Prostate gland (tissue), 2 donors: ENCODE measurements at regions not wholly inside any gene's neighbourhood (a gene's known extent, or its start where the extent isn't known, plus 50 kb on each side); places are given as distances from the start of the nearest gene placed in this dataset.

Experiments
- DNase-seq: peaks from one replicate; pipeline ENCODE4 v3.0.0-alpha.2; 2019; ENCODE audit warnings: low spot score
- H3K27ac ChIP-seq, 2 donors: fragments of 200-600 bp; sonication (generic); 2 replicates each; pipeline ENCODE4 v1.5.1; 2017 to 2019
- H3K27me3 ChIP-seq: fragments of 200-600 bp; sonication (generic); replicated peaks from 2 replicates; pipeline ENCODE4 v1.5.1; 2019; ENCODE audit not compliant: insufficient read depth
- H3K36me3 ChIP-seq, 2 donors: fragments of 200-600 bp; sonication (generic); 1 replicate in 1 of 2; 2 replicates in 1 of 2; pipeline versions ENCODE4 v1.5.1 to v1.8.1; 2017 to 2019
- H3K4me1 ChIP-seq: fragments of 200-600 bp; sonication (generic); replicated peaks from 2 replicates; pipeline ENCODE4 v1.5.1; 2019
- H3K4me3 ChIP-seq, 2 donors: fragments of 200-600 bp; sonication (generic); 2 replicates each; pipeline ENCODE4 v1.5.1; 2017 to 2019
- H3K9me3 ChIP-seq: fragments of 200-600 bp; sonication (generic); 2 replicates; pipeline ENCODE4 v1.5.1; 2017
- POLR2A ChIP-seq: fragments of 450-650 bp; IDR thresholded peaks from one replicate; pipeline ENCODE4 v1.6.1; 2016; ENCODE audit warnings: antibody characterized with exemption, mild to moderate bottlenecking
- POLR2AphosphoS5 ChIP-seq: sonication (generic); formaldehyde crosslinking; IDR thresholded peaks from one replicate; pipeline ENCODE4 v1.6.1; 2017; ENCODE audit warnings: antibody characterized with exemption
- WGBS: methylation state at CpG from one replicate; pipeline ENCODE4 v1.1.5; 2018; 5-methylcytosine and 5-hydroxymethylcytosine counted together
- intact Hi-C: fragments of 100-400 bp; cut with DNase I; formaldehyde crosslinking; loops from one replicate; pipeline ENCODE4 v1.14.2; 2022
- TF ChIP-seq, protein P1 (sequence below), 4 experiments: fragments of 200-600 bp in 2 of 4; fragments of 450-650 bp in 2 of 4; sonication (generic) in 2 of 4; IDR thresholded peaks; 1 replicate in 3 of 4; 2 replicates in 1 of 4; pipeline ENCODE4 v1.5.1; 2016 to 2019; ENCODE audit warnings: antibody characterized with exemption in 4 of 4, mild to moderate bottlenecking in 2 of 4, moderate library complexity in 2 of 4

DNA sequence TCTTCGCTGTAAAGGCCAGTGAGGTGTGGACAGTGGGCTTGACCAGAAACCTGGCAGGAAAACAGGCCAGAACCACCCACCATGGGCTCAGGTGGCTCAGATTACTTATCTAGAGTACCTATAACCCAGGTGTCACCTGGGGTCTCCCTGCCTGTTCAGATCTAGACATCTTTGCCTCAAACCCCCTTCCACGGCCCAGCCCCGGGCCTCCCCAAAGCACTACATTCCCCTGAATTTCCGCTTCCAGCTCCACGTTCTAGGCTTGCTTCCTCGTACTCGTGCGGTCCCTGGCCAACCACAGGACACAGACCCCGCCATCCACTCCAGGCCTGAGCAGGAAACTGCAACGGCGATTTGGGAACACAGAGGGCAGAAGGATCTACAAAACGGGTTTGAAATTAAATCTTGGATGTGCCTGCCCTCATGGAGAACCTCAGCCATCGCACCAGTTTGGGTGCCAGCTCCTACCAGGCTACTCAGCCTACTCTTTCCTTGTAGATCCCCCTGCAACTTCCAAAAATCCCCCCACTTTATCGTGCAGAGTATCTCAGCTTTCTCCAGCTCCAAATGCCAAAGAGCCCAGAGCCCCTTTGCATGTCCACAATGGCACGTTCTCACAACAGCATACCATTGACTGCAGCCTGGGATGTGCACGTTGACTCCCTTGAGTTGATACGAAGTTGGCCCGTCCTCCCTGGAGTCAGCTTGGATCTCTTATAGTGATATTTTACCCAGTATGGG lies 62.7 kb upstream of the CACUL1 start:
- no peak for DNase-seq
- 89% methylated on average over 18 of the region's 18 CpGs for WGBS

DNA sequence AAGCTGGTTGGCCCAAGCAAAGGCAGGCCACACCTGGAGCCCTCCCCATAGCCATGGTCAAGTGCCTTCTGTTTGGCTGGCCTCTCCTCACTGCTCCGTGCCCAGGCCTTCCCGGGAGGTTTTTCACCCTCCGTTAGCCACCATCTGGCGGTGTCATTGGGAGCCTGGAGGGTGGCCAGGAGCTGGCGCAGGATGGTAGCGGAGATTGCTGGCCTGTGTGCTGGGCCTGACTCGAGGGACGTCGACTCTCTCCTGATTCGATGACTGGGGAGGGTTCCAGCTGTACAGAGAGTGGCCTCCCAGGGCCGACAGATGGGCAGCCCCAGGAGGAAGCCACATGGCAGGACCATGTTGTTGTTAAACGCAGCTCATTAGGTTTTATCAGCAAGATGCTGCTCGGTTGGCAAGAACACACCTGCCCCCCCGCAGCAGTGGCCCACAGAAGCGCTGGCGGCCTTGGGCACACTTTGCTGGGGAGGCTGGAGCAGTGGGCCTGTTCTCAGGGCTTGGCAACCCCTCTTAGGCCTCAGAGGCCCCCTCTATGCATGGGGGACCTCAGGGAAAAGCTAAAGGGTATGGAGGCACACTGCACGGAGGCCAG lies 64.0 kb upstream of the CACUL1 start:
- Histone ChIP-seq H3K27me3 (no peaks in the 10 kb centered on the region), H3K27ac (no peak overlapping the region), H3K9me3 (no peaks in the 10 kb centered on the region), H3K4me3 (no peak overlapping the region), H3K4me1 (no peaks in the 10 kb centered on the region), H3K36me3 (no peaks in the 10 kb centered on the region)
- no peak for DNase-seq
- intact Hi-C loops, result no loop called here
- 74% methylated on average over 13 of the region's 17 CpGs for WGBS
- TF ChIP-seq, protein P1, sequence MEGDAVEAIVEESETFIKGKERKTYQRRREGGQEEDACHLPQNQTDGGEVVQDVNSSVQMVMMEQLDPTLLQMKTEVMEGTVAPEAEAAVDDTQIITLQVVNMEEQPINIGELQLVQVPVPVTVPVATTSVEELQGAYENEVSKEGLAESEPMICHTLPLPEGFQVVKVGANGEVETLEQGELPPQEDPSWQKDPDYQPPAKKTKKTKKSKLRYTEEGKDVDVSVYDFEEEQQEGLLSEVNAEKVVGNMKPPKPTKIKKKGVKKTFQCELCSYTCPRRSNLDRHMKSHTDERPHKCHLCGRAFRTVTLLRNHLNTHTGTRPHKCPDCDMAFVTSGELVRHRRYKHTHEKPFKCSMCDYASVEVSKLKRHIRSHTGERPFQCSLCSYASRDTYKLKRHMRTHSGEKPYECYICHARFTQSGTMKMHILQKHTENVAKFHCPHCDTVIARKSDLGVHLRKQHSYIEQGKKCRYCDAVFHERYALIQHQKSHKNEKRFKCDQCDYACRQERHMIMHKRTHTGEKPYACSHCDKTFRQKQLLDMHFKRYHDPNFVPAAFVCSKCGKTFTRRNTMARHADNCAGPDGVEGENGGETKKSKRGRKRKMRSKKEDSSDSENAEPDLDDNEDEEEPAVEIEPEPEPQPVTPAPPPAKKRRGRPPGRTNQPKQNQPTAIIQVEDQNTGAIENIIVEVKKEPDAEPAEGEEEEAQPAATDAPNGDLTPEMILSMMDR (IDR thresholded peaks at IDR 0.05), result no peak
- TF ChIP-seq POLR2A (no peak), POLR2AphosphoS5 (no peak)

More for the DNA sequence above, 62.7 kb upstream of the CACUL1 start:
- H3K27me3 ChIP-seq, result no peaks in the 10 kb centered on the region
- intact Hi-C loops, result no loop called here
- no peaks in the 10 kb centered on the region for H3K36me3 ChIP-seq
- no peaks in the 10 kb centered on the region for H3K9me3 ChIP-seq
- no peak overlapping the region for H3K27ac ChIP-seq
- no peaks in the 10 kb centered on the region for H3K4me1 ChIP-seq
- no peak overlapping the region for H3K4me3 ChIP-seq
- TF ChIP-seq, protein P1 (IDR thresholded peaks at IDR 0.05), result no peak
- TF ChIP-seq POLR2A (no peak), POLR2AphosphoS5 (no peak)

DNA sequence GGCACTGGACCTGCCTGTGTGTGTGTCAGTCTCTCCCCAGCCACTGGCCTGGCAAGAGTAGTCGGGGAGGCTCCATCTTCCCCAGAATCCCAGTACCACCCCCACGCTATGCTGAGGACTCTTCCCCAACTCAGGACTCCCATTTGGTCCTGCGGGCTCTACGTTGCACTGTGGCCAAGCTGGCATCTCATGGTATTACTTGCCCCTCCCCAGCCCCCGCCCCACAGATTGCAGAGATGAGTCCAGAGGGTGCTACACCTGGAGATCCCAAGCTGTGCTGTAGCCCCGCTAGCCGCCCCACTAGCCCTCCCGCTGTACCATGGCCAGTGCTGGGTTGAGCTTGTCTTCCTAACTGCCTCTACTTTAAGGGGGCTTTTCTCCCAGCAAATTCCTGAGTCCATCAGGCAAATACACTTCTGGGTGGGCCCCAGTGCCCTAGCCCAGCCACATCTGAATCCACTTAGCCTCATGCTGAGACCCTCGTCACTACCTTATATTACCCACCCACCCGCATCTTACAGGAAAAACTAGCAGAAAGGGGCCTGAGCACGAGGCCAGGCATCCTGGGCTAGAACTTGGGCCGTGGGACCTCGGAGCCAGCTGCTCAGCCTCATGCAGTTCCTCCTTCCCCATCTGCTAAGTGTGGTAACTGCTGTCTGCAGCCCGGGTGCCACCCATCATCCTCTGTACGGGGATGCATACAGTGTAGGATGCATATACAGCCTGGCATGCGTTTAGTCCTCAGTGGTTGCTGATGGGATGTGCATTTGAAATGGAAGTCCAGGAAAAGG lies 65.8 kb upstream of the CACUL1 start:
- Histone ChIP-seq H3K27ac (no peak overlapping the region), H3K27me3 (no peaks in the 10 kb centered on the region), H3K36me3 (no peaks in the 10 kb centered on the region), H3K4me1 (no peaks in the 10 kb centered on the region), H3K9me3 (no peaks in the 10 kb centered on the region), H3K4me3 (no peak overlapping the region)
- DNase-seq, result no peak
- intact Hi-C loops, result no loop called here
- TF ChIP-seq POLR2AphosphoS5, result no peak
- WGBS, result 84% methylated on average over 16 of the region's 16 CpGs

DNA sequence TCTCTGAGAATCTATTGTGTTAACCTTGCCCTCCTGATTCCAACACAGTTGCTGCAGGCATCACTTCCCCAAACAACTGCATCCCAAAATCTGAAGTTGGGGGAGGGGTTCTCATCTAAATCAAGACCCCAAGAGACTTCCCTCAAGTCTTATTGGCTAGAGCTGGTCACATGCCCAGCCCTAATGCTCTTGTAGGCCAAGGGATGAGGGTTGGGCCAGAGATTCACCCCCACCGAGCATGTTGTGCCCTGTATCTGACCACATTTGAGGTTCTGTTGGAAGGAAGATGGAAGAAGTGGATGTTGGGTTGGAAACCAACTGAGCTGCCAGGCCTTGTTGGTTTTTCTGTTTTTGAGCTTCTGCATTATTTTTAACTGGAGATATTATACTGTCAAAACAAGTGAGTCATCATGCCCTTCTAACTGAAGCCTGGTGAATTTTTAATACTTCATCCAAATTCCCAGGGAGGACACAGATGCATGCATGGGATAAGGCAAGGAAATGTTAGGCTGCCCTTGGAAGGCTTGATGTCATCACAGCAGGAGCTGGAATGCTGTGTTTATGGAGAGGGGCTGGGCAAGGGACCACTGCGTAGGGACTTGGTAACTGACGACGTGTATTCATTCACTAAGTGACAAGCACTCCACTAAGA lies 68.6 kb upstream of the CACUL1 start:
- no peak overlapping the region for H3K4me3 ChIP-seq
- DNase-seq, result no peak
- WGBS, result 87% methylated on average over 4 of the region's 4 CpGs

More for the DNA sequence above, 68.6 kb upstream of the CACUL1 start:
- Histone ChIP-seq H3K4me1 (no peaks in the 10 kb centered on the region), H3K27me3 (no peaks in the 10 kb centered on the region), H3K9me3 (no peaks in the 10 kb centered on the region), H3K27ac (no peak overlapping the region), H3K36me3 (no peaks in the 10 kb centered on the region)
- intact Hi-C loops, result no loop called here
- TF ChIP-seq, protein P1 (IDR thresholded peaks at IDR 0.05), result no peak
- TF ChIP-seq POLR2AphosphoS5 (no peak), POLR2A (no peak)
